Prostate gland (tissue), 2 donors: ENCODE measurements at regions not wholly inside any gene's neighbourhood (a gene's known extent, or its start where the extent isn't known, plus 50 kb on each side); places are given as distances from the start of the nearest gene placed in this dataset.

Experiments
- POLR2A ChIP-seq: fragments of 450-650 bp; IDR thresholded peaks from one replicate; pipeline ENCODE4 v1.6.1; 2016; ENCODE audit warnings: antibody characterized with exemption, mild to moderate bottlenecking
- POLR2AphosphoS5 ChIP-seq: sonication (generic); formaldehyde crosslinking; IDR thresholded peaks from one replicate; pipeline ENCODE4 v1.6.1; 2017; ENCODE audit warnings: antibody characterized with exemption
- TF ChIP-seq, protein P1 (sequence below), 4 experiments: fragments of 200-600 bp in 2 of 4; fragments of 450-650 bp in 2 of 4; sonication (generic) in 2 of 4; IDR thresholded peaks; 1 replicate in 3 of 4; 2 replicates in 1 of 4; pipeline ENCODE4 v1.5.1; 2016 to 2019; ENCODE audit warnings: antibody characterized with exemption in 4 of 4, mild to moderate bottlenecking in 2 of 4, moderate library complexity in 2 of 4

DNA sequence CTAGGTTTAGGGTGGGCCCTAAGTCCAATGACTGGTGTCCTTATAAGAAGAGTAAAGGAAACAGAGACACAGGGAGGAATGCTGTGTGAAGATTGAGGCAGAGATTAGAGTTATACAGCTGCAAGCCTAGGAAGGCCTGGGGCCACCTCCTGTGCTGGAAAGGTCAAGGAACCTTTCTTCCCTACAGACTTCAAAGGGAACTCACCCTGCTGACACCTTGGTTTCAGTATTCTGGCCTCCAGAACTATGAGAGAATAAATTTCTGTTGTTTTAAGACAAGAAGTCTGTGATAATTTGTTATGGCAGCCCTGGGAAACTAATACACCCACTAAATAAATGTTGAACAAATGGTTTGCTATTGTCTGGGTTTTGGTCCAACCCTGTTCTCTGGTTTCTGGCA, 102.3 kb upstream of the NEUROD1 start:
- TF ChIP-seq, protein P1, sequence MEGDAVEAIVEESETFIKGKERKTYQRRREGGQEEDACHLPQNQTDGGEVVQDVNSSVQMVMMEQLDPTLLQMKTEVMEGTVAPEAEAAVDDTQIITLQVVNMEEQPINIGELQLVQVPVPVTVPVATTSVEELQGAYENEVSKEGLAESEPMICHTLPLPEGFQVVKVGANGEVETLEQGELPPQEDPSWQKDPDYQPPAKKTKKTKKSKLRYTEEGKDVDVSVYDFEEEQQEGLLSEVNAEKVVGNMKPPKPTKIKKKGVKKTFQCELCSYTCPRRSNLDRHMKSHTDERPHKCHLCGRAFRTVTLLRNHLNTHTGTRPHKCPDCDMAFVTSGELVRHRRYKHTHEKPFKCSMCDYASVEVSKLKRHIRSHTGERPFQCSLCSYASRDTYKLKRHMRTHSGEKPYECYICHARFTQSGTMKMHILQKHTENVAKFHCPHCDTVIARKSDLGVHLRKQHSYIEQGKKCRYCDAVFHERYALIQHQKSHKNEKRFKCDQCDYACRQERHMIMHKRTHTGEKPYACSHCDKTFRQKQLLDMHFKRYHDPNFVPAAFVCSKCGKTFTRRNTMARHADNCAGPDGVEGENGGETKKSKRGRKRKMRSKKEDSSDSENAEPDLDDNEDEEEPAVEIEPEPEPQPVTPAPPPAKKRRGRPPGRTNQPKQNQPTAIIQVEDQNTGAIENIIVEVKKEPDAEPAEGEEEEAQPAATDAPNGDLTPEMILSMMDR (IDR thresholded peaks at IDR 0.05): no peak
- TF ChIP-seq POLR2AphosphoS5: no peak
- no peak for TF ChIP-seq POLR2A
